H54 (cell line): ENCODE measurements at regions not wholly inside any gene's neighbourhood (a gene's known extent, or its start where the extent isn't known, plus 50 kb on each side); places are given as distances from the start of the nearest gene placed in this dataset.

ENCODE experiments used
- DNase-seq: peaks from one replicate; pipeline ENCODE4 v3.0.0; 2011; ENCODE audit warnings: low spot score, mixed read lengths; ENCODE audit not compliant: insufficient read length
- FAIRE-seq: peaks from 3 replicates; lab custom pipeline; 2011; peaks lifted over from hg19 to GRCh38; lab: Jason Lieb, UNC
- POLR2A ChIP-seq: IDR thresholded peaks from 2 replicates; pipeline ENCODE4 v1.6.1; 2011; ENCODE audit warnings: low read depth, mild to moderate bottlenecking, low read length

DNA sequence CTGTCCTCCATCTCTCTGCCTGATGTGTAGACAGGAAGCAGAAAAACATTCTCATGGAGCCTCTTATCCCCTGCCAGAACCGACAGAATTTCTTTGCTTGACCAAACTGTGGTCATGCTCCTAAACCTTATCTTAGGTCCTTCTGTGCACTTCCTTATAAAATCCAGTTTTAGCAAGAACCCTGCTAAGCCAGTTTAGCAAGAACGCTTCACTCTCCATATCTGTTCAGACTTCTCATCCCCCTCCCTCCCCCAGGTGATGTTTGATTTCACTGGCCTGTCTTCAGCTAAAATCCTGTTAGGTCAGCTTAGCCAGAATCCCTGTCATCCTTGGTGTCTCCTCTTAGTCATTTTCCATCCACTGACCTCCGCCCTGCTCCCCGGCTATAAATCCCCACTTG, 1130.9 kb upstream of the PRKX start:
- FAIRE-seq (no peak), DNase-seq (no peak)
- TF ChIP-seq POLR2A, result no peak

- TF ChIP-seq POLR2A, result no peak
- FAIRE-seq (no peak), DNase-seq (no peak)
Observed at GRCh38 chrX:4841216-4841745, 1127.8 kb upstream of the PRKX start.

- no peak for FAIRE-seq
- TF ChIP-seq POLR2A, result no peak
Observed at GRCh38 chrX:4831574-4831973, 1118.1 kb upstream of the PRKX start.

DNA sequence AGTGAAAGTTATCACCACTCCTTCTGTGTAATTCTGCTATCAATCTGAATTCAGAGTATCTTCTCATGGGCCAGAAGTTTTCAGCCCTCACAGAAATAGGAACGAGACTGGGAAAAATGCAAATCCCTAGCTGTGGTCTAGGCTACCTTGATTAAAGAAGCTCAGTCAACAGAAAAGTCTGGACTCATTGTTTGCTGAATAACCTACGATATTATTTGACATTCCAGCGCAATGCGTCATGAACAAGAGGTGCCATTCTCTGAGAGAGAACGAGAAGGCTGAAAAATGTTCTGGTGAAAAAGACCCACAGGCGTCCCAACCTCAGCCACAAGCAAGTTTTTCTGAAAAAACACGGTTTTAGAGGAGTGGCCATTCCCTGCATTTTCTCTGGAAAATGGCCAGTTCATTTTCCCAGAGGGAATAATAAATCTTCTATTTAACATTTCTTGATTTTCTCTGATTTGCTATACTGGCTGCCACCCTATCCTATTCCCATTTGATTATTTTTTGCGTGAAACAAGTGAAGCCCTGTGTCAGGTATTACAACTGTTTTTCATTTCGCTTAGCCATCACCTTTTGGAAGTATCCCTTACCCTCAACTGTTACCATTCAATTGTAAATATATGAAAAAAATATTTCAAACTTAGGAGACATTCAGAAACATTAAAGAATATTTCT, 1117.6 kb upstream of the PRKX start:
- no peak for DNase-seq
- no peak for TF ChIP-seq POLR2A
- FAIRE-seq, result no peak

More at GRCh38 chrX:4831574-4831973, 1118.1 kb upstream of the PRKX start:
- no peak for DNase-seq

GRCh38 chrX:4825550-4825949, 1112.1 kb upstream of the PRKX start:
- FAIRE-seq, result no peak
- no peak for DNase-seq
- TF ChIP-seq POLR2A, result no peak

DNA sequence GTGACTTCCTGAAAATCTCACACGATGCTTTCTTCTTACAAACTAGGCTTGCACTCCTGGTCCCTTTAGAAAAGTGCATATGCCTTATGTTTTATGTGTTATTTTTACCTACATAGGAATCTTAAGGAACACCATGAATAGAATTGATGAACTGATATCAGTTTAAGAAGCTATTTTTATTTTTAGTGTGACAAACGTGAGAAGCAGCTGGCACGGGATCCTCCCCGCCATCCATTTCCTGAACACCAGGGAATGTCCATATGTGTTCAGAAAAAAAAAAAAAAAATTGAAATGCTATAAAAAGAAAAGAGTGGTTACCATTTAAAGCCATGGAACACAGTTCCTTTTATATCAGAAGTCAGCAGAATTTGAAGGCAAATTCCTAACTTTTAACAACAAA, 1096.1 kb upstream of the PRKX start:
- FAIRE-seq (no peak), DNase-seq (no peak)
- no peak for TF ChIP-seq POLR2A

GRCh38 chrX:4805502-4805901, 1092.1 kb upstream of the PRKX start:
- FAIRE-seq (no peak), DNase-seq (no peak)
- TF ChIP-seq POLR2A, result no peak

GRCh38 chrX:4800756-4801155, 1087.3 kb upstream of the PRKX start:
- no peak for TF ChIP-seq POLR2A
- DNase-seq (no peak), FAIRE-seq (no peak)

DNA sequence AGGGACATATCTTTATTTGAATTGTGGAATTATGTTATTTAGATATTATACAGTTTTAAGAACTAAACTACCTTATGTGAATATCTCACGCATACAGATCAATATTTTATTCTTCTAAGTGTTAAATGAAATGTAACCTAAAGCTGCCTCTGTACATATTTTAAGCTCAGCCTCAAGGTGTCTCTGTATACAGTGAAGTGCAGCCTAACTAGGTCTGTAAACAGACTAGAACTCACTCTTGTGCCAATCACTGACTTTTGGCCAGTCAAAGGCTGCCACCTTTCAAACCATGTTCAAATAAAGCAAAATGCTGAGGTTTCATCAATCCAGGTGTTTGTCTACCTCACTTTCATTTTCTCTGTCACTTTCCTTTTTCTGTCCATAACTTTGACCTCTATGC, 1074.5 kb upstream of the PRKX start:
- no peak for FAIRE-seq
- TF ChIP-seq POLR2A, result no peak
- DNase-seq, result no peak

- DNase-seq (no peak), FAIRE-seq (no peak)
- TF ChIP-seq POLR2A, result no peak
Observed at GRCh38 chrX:4764888-4765287, 1051.4 kb upstream of the PRKX start.

DNA sequence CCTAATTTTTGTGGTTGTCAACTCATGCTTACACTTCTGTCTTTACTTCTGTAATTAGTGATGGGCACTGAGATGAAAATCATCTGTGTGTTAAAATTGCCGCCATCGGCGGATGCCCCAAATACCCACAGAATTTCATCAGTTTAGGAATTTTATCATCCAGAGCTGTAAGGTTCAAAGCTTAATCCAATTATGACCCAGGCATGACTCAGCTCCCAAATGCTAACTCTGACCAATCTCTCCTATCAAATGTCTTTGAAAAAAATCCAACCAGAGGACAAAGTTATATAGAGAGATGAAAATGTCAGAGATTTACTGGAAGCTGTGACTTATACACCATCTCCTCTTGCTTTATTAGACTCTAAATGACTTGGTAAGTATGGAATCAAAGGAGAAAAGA, 1048.7 kb upstream of the PRKX start:
- TF ChIP-seq POLR2A, result no peak
- DNase-seq, result no peak
- FAIRE-seq, result no peak

- no peak for DNase-seq
- no peak for TF ChIP-seq POLR2A
- no peak for FAIRE-seq
Observed at GRCh38 chrX:4754878-4755604, 1041.6 kb upstream of the PRKX start.

GRCh38 chrX:4741024-4741423, 1027.6 kb upstream of the PRKX start:
- DNase-seq (no peak), FAIRE-seq (no peak)
- TF ChIP-seq POLR2A, result no peak

DNA sequence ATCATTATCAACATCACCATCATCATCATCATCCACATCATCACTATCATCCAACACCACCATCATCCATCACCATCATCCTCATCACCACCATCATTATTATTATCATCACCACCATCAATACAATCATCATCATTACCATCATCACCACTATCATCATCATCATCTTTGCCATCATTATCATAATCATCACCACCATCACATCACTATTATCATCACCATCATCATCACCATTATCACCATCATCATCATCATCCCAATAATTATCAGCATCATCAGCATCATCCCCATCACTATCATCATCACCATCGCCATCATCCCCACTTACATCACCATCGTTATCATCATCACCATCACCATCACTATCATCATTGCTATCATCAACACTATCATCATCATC, 1021.9 kb upstream of the PRKX start:
- no peak for DNase-seq
- TF ChIP-seq POLR2A, result no peak
- no peak for FAIRE-seq
